ENCODE measurements at regions not wholly inside any gene's neighbourhood (a gene's known extent, or its start where the extent isn't known, plus 50 kb on each side); places are given as distances from the start of the nearest gene placed in this dataset.
"Not testable (repeated sequence)": the region's sequence is repeated elsewhere in the genome, so short reads cannot be mapped to it uniquely, and the experiment has no call there.

GRCh38 chr4:22573198-22573597 lies 57.3 kb upstream of the ADGRA3 start:
- DNase-seq (ENCODE audit: low spot score) = peak; percentile 35
- in situ Hi-C loops (cut with HindIII; ENCODE audit: low sequenced_read_pairs) = no loop called here

DNA sequence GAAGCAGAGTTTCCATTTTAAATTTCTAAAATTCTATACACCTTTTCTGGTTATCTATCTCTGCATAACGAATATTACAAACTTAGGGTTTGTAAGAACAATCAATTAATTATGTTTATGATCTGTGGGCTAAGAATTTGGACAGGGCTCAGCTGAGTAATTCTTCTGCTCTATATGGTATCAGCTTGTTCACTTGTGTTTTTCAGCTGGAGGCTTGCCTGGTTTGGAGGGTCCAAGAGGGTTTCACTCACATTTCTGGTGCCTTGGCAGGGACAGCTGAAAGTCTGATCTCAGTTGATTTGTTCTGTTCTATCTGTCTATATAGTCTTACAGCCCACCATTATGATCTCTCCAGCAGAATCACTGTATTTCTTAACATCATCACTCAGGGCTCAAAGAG lies 57.8 kb upstream of the ADGRA3 start:
- DNase-seq (ENCODE audit: low spot score) = no peak
- in situ Hi-C loops (cut with HindIII; ENCODE audit: low sequenced_read_pairs) = no loop called here

- in situ Hi-C loops (cut with HindIII; ENCODE audit: low sequenced_read_pairs) = no loop called here
- no peak for DNase-seq (ENCODE audit: low spot score)
Measured at GRCh38 chr4:22574424-22574823, 58.6 kb upstream of the ADGRA3 start.

GRCh38 chr4:22574880-22575279 lies 59.0 kb upstream of the ADGRA3 start:
- in situ Hi-C loops (cut with HindIII; ENCODE audit: low sequenced_read_pairs) = no loop called here
- DNase-seq (ENCODE audit: low spot score) = no peak

GRCh38 chr4:22587253-22587652 lies 71.4 kb upstream of the ADGRA3 start:
- in situ Hi-C loops (cut with HindIII; ENCODE audit: low sequenced_read_pairs) = no loop called here
- DNase-seq (ENCODE audit: low spot score) = no peak

DNA sequence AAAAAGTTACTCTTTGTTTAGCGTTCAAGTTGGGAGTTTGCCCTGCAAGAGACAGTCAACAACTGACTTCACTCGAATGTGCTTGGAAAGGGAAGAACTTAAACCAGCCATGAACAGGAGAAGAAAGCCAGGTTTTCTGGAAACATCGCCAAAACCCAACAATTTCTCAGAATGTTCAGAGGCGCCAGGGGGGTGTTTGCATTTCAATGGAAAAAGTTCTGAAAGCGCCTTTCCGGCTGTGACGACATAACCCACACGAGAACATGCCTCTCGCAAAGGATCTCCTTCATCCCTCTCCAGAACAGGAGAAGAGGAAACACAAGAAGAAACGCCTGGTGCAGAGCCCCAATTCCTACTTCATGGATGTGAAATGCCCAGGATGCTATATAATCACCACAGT lies 78.1 kb upstream of the ADGRA3 start:
- in situ Hi-C loops (cut with HindIII; ENCODE audit: low sequenced_read_pairs) = no loop called here
- DNase-seq (ENCODE audit: low spot score) = peak; percentile 3

DNA sequence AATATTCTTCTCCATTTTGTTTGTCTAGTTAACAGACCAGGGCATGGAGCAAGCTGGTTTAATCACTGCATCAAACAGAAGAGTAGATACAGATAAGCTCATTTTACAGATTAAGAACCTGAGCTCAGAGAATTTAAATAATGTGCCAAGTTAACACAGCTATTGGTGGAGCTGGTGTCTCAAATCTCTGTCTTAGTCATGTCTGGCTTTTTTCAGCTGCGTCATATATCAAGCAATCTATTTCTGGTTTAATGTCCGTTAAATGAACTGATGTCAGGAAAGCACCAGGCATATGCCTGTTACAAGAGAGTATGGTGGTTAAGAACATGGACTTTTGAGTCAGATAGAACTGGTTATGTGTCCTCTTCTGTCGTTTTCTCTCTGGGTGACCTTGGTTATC lies 79.8 kb upstream of the ADGRA3 start:
- DNase-seq (ENCODE audit: low spot score) = no peak
- in situ Hi-C loops (cut with HindIII; ENCODE audit: low sequenced_read_pairs) = no loop called here

DNA sequence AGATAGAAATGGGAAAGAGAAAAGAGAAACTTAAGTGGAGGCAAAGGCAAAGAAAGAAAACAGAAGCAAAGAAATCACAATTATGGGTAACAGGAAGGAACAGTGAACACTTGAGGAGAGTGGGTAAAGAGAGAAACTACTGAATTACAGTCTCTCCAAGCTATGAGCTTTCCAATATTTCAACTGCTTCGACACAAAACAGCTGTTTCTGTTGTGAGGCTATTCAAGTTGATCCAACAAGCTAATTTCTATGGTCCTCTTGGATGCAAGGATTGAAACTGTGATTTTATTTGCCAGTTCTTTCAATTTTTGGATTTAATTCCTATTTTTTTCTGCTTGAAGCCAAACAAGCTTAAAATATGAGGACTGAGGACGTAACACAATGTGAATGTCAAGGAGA lies 80.5 kb upstream of the ADGRA3 start:
- DNase-seq (ENCODE audit: low spot score) = no peak
- in situ Hi-C loops (cut with HindIII; ENCODE audit: low sequenced_read_pairs) = no loop called here

- DNase-seq (ENCODE audit: low spot score) = no peak
- in situ Hi-C loops (cut with HindIII; ENCODE audit: low sequenced_read_pairs) = no loop called here
Measured at GRCh38 chr4:22597471-22597870, 81.6 kb upstream of the ADGRA3 start.

DNA sequence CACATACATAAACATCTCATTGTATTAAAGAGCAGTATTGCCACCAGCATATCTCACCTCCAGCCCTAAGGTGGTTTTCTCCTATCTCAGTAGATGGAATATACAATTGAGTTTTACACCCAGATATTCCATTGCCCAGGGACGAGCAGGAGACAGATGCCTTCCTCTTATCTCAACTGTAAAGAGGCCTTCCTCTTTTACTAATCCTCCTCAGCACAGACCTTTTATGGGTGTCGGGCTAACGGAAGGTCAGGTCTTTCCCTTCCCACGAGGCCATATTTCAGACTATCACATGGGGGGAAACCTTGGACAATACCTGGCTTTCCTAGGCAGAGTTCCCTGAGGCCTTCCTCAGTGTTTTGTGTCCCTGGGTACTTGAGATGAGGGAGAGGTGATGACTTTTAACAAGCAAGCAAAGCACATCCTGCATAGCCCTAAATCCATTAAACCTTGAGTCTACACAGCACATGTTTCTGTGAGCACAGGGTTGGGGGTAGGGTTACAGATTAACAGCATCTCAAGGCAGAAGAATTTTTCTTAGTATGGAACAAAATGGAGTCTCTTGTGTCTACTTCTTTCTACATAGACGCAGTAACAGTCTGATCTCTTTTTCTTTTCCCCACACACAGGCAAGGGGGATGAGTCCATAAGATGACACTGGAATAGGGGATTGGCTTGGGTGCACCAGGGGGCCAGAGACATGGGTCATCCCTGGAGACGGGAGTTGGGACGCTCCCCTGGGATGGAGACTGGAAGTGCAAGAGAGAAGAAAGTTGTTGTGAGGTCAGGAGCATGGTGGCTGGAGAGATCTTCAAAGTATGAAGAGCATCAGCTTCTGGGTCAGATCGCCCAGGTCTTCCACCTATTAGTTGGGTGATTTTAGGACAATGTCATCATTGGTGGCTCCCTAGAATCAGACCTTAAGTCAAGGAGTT lies 82.5 kb upstream of the ADGRA3 start:
- in situ Hi-C loops (cut with HindIII; ENCODE audit: low sequenced_read_pairs); DNase-seq (ENCODE audit: low spot score): not testable (repeated sequence)

GRCh38 chr4:22599228-22599928 lies 83.5 kb upstream of the ADGRA3 start:
- in situ Hi-C loops (cut with HindIII; ENCODE audit: low sequenced_read_pairs); DNase-seq (ENCODE audit: low spot score): not testable (repeated sequence)

GRCh38 chr4:22599929-22600432 lies 84.1 kb upstream of the ADGRA3 start:
- DNase-seq (ENCODE audit: low spot score); in situ Hi-C loops (cut with HindIII; ENCODE audit: low sequenced_read_pairs): not testable (repeated sequence)

DNA sequence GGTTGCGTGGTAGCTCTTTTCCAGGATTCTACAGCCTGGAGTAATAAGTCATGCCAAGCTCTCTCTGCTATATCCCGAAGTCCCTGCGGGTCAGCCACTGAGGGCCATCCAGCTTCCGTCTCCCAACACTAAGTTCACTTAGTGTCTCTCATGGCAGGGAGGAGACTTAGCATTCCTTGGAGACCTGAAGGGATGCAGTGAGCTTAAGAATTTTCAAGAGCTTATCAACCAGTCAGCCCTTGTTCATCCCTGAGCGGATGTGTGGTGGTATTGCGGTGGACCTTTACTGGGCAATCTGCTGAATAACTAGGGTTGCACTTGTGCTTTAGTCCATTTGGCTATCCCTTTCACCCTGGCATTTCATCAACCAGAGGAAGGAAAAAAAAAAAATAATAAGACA lies 85.8 kb upstream of the ADGRA3 start:
- DNase-seq (ENCODE audit: low spot score); in situ Hi-C loops (cut with HindIII; ENCODE audit: low sequenced_read_pairs): not testable (repeated sequence)

- DNase-seq (ENCODE audit: low spot score) = peak; percentile 4
Measured at GRCh38 chr4:22607382-22607781, 85.4 kb upstream of the GBA3 start.

GRCh38 chr4:22609951-22610525 lies 82.7 kb upstream of the GBA3 start:
- DNase-seq (ENCODE audit: low spot score); in situ Hi-C loops (cut with HindIII; ENCODE audit: low sequenced_read_pairs): not testable (repeated sequence)

More at GRCh38 chr4:22607382-22607781, 85.4 kb upstream of the GBA3 start:
- in situ Hi-C loops (cut with HindIII; ENCODE audit: low sequenced_read_pairs) = no loop called here

- in situ Hi-C loops (cut with HindIII; ENCODE audit: low sequenced_read_pairs) = no loop called here
- no peak for DNase-seq (ENCODE audit: low spot score)
Measured at GRCh38 chr4:22614114-22614513, 78.6 kb upstream of the GBA3 start.

GRCh38 chr4:22616516-22616915 lies 76.2 kb upstream of the GBA3 start:
- in situ Hi-C loops (cut with HindIII; ENCODE audit: low sequenced_read_pairs) = no loop called here

DNA sequence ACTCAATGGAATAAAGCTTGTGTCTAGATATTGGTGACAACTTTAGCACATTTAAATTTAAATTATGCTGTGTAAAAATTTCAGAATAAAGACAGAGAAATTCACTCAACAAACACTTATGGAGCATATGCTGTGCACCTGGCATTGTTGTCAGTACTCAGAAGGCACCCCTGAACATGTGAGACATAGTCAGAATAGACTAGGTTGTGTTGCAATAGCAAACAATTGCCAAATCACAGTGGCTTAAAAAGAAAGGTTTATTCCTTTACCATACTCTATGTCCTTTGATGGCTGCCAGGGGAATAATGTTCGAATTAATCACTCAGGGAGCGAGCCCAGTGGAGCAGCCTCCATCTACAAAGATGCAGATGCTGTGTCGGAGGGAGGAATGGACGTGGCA lies 72.6 kb upstream of the GBA3 start:
- DNase-seq (ENCODE audit: low spot score); in situ Hi-C loops (cut with HindIII; ENCODE audit: low sequenced_read_pairs): not testable (repeated sequence)

More at GRCh38 chr4:22616516-22616915, 76.2 kb upstream of the GBA3 start:
- DNase-seq (ENCODE audit: low spot score) = no peak

- DNase-seq (ENCODE audit: low spot score); in situ Hi-C loops (cut with HindIII; ENCODE audit: low sequenced_read_pairs): not testable (repeated sequence)
Measured at GRCh38 chr4:22621970-22622369, 70.8 kb upstream of the GBA3 start.

DNA sequence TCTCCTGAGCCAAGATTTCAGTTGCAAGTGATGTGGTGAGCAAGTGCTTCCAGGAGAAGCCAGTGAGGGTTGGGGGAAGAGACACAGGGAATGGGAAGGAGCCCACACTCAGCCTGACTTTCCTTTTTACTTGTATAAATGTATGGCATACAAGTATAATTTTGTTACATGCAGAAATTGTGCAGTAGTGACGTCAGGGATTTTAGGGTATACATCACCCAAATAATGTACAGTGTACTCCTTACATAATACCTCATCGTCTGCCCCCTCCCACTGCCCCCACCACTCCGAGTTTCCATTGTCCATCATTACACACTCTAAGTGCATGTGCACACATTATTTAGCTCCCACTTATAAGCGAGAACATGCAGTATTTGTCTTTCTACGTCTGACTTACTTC lies 68.7 kb upstream of the GBA3 start:
- DNase-seq (ENCODE audit: low spot score); in situ Hi-C loops (cut with HindIII; ENCODE audit: low sequenced_read_pairs): not testable (repeated sequence)
